ENCODE measurements at regions not wholly inside any gene's neighbourhood (a gene's known extent, or its start where the extent isn't known, plus 50 kb on each side); places are given as distances from the start of the nearest gene placed in this dataset.
A peak's percentile ranks its signal among the peaks of the same experiment; 100 is the strongest.

DNA sequence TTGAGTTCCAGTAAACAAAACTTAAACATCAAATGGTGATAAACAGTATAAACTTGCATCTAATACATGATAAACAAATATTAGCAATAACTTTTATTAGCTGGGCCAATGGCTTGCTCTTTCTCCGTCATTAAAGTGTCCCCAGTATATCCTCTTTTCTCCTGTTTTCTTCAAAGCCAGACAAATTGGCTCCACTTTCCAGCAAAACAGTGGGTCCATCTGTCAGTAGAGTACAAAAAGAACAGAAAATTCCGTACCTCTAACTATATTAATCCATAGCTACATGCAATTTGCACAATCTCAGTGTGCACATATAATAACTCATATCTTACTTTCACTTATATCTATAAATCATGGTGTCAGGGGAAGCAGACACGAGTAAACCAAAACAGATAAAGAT, 678.0 kb upstream of the SPRY2 start (continued):
- no peak for TF ChIP-seq ZNF394 (tag by site-specific recombination; IDR thresholded peaks at IDR 0.05; ENCODE audit: borderline replicate concordance)
- TF ChIP-seq, protein P1, sequence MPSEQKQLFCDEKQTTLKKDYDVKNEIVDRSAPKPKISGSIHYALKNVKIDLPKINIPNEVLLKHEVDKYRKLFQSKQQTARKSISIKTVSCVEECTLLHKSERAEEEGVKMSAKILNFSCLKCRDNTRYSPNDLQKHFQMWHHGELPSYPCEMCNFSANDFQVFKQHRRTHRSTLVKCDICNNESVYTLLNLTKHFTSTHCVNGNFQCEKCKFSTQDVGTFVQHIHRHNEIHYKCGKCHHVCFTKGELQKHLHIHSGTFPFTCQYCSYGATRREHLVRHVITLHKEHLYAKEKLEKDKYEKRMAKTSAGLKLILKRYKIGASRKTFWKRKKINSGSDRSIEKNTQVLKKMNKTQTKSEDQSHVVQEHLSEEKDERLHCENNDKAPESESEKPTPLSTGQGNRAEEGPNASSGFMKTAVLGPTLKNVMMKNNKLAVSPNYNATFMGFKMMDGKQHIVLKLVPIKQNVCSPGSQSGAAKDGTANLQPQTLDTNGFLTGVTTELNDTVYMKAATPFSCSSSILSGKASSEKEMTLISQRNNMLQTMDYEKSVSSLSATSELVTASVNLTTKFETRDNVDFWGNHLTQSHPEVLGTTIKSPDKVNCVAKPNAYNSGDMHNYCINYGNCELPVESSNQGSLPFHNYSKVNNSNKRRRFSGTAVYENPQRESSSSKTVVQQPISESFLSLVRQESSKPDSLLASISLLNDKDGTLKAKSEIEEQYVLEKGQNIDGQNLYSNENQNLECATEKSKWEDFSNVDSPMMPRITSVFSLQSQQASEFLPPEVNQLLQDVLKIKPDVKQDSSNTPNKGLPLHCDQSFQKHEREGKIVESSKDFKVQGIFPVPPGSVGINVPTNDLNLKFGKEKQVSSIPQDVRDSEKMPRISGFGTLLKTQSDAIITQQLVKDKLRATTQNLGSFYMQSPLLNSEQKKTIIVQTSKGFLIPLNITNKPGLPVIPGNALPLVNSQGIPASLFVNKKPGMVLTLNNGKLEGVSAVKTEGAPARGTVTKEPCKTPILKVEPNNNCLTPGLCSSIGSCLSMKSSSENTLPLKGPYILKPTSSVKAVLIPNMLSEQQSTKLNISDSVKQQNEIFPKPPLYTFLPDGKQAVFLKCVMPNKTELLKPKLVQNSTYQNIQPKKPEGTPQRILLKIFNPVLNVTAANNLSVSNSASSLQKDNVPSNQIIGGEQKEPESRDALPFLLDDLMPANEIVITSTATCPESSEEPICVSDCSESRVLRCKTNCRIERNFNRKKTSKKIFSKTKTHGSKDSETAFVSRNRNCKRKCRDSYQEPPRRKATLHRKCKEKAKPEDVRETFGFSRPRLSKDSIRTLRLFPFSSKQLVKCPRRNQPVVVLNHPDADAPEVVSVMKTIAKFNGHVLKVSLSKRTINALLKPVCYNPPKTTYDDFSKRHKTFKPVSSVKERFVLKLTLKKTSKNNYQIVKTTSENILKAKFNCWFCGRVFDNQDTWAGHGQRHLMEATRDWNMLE (tag by site-specific recombination; conservative IDR thresholded peaks at IDR 0.05; ENCODE audit: low read depth): no peak
- TF ChIP-seq ZNF239 (tag by site-specific recombination; IDR thresholded peaks at IDR 0.05): no peak

DNA sequence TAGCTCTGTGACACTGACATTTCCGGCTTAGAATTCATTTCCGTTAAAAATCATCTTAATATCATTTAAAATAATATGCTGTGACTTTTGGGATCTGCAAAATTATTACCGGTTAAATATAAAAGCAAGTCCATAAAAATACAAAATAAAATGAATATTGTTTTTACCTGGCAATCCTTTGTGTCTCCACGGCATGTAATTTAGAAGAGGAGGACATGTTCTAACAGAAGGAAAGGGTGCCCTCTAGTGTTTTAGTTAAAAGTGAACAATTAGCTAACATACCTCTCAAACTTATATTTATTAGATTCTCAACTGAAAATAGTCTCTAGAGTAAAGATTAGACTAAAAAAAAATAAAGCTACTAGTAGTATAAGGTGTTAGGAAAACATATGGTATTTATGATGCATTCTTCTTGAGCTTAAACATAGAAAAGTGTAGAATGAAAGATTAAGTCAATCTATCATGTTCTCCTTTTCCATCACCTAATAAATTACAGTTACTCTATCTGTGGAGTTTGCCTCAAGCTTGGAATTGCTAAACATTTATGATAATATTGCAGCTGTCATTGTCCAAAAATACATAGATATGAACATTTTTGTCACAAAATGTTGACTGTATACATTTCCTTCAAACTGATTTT, 676.7 kb upstream of the SPRY2 start:
- H3K36me3 ChIP-seq (ENCODE audit: control insufficient read depth in 2 of 2, insufficient read depth in 1 of 2, low read length in 2 of 2): no peaks in the 10 kb centered on the region
- POLR2A ChIA-PET: no interaction called here
- no peak overlapping the region for H3K27ac ChIP-seq (ENCODE audit: extremely low read depth, low read depth, low read length)
- no peaks in the 10 kb centered on the region for H3K9me3 ChIP-seq (ENCODE audit: control insufficient read depth, insufficient read depth, low read depth, low read length)
- H3K4me1 ChIP-seq (ENCODE audit: control insufficient read depth, insufficient read depth, low read length): no peaks in the 10 kb centered on the region
- no peak overlapping the region for H3K4me3 ChIP-seq (ENCODE audit: low read depth, low read length)
- TF ChIP-seq BCL11B (tag by site-specific recombination; IDR thresholded peaks at IDR 0.05; ENCODE audit: low read depth) (no peak), ZNF302 (tag by site-specific recombination; IDR thresholded peaks at IDR 0.05; ENCODE audit: low read depth) (no peak), ZSCAN30 (tag by site-specific recombination; IDR thresholded peaks at IDR 0.05) (no peak), ZNF654 (tag by site-specific recombination; IDR thresholded peaks at IDR 0.05; ENCODE audit: low read depth) (peak; percentile 60)
- CTCF ChIA-PET: interaction anchor here (0.6 to 2.8 kb wide), 22 partner anchors 8 to 1641 kb away, joined by 3 to 10 read pairs (median 3); no protein-coding TSS in a partner anchor

DNA sequence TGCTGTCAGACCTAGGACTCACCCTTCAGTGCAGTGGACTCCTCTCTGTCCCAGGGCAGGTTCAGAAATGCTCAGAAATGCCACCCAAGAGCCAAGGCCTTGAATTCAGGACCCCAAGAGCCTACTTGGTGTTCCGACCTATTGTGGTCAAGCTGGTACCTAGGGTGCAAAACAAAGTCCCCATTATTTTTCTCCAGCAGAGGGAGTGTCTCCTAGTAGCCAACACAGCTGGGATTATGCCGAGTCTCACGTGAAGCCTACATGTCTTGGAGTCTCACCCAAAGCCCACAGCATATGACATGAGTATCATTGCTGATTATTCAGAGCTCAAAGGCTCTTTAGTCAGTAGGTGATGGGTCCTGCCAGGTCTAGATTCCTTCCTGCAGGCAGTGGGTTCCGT, 671.1 kb upstream of the SPRY2 start:
- CTCF ChIA-PET: no interaction called here
- no peak for TF ChIP-seq ZNF791 (tag by site-specific recombination; IDR thresholded peaks at IDR 0.05)
- TF ChIP-seq TRIM28 (IDR thresholded peaks at IDR 0.05; ENCODE audit: borderline replicate concordance, low read length): no peak
- POLR2A ChIA-PET: no interaction called here
- no peak overlapping the region for H3K4me3 ChIP-seq (ENCODE audit: low read depth, low read length)
- no peak overlapping the region for H3K27ac ChIP-seq (ENCODE audit: extremely low read depth, low read depth, low read length)
- no peaks in the 10 kb centered on the region for H3K4me1 ChIP-seq (ENCODE audit: control insufficient read depth, insufficient read depth, low read length)
- H3K9me3 ChIP-seq (ENCODE audit: control insufficient read depth, insufficient read depth, low read depth, low read length): no peaks in the 10 kb centered on the region
- no peaks in the 10 kb centered on the region for H3K36me3 ChIP-seq (ENCODE audit: control insufficient read depth in 2 of 2, insufficient read depth in 1 of 2, low read length in 2 of 2)

DNA sequence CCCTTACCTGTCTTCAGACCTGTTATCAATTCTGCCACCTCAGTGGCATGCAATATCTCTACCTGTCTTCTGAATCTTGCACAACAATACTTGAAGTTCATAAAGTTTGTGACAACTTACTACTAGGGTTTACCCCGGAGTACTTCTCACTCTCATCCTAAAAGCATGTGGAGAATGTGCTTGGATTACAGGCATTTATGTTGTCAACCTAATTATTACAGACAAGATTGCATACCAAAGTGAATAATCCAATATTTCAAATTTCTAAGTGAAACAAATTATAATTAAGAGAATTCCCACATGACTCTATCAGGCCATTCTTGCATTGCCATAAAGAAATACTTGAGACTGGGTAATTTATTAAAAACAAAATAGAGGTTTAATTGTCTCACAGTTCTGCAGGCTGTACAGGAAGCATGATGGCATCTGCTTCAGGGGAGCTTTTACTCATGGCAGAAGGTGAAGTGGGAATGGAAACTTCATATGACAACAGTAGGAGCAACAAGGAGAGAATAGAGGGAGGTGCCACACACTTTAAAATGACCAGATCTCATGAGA, 661.0 kb upstream of the SPRY2 start:
- Histone ChIP-seq H3K36me3 (ENCODE audit: control insufficient read depth in 2 of 2, insufficient read depth in 1 of 2, low read length in 2 of 2) (no peaks in the 10 kb centered on the region), H3K4me1 (ENCODE audit: control insufficient read depth, insufficient read depth, low read length) (no peaks in the 10 kb centered on the region), H3K27ac (ENCODE audit: extremely low read depth, low read depth, low read length) (no peak overlapping the region), H3K4me3 (ENCODE audit: low read depth, low read length) (no peak overlapping the region), H3K9me3 (ENCODE audit: control insufficient read depth, insufficient read depth, low read depth, low read length) (no peaks in the 10 kb centered on the region)
- TF ChIP-seq, protein P2, sequence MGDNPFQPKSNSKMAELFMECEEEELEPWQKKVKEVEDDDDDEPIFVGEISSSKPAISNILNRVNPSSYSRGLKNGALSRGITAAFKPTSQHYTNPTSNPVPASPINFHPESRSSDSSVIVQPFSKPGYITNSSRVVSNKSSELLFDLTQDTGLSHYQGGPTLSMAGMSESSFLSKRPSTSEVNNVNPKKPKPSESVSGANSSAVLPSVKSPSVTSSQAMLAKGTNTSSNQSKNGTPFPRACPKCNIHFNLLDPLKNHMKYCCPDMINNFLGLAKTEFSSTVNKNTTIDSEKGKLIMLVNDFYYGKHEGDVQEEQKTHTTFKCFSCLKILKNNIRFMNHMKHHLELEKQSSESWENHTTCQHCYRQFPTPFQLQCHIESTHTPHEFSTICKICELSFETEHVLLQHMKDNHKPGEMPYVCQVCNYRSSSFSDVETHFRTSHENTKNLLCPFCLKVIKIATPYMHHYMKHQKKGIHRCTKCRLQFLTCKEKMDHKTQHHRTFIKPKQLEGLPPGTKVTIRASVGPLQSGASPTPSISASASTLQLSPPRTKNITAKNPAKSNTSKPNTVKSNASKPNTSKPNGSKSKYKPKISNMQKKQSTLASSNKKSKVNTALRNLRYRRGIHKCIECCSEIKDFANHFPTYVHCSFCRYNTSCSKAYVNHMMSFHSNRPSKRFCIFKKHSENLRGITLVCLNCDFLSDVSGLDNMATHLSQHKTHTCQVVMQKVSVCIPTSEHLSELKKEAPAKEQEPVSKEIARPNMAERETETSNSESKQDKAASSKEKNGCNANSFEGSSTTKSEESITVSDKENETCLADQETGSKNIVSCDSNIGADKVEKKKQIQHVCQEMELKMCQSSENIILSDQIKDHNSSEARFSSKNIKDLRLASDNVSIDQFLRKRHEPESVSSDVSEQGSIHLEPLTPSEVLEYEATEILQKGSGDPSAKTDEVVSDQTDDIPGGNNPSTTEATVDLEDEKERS (tag by site-specific recombination; IDR thresholded peaks at IDR 0.05): no peak
- TF ChIP-seq ZEB2 (tag by site-specific recombination; IDR thresholded peaks at IDR 0.05) (no peak), ZNF341 (tag by site-specific recombination; IDR thresholded peaks at IDR 0.05; ENCODE audit: low read depth) (no peak), ZXDB (tag by site-specific recombination; IDR thresholded peaks at IDR 0.05) (no peak), TRIM28 (IDR thresholded peaks at IDR 0.05; ENCODE audit: borderline replicate concordance, low read length) (no peak), ZNF138 (tag by site-specific recombination; IDR thresholded peaks at IDR 0.05; ENCODE audit: borderline replicate concordance) (no peak)
- TF ChIP-seq, protein P3, sequence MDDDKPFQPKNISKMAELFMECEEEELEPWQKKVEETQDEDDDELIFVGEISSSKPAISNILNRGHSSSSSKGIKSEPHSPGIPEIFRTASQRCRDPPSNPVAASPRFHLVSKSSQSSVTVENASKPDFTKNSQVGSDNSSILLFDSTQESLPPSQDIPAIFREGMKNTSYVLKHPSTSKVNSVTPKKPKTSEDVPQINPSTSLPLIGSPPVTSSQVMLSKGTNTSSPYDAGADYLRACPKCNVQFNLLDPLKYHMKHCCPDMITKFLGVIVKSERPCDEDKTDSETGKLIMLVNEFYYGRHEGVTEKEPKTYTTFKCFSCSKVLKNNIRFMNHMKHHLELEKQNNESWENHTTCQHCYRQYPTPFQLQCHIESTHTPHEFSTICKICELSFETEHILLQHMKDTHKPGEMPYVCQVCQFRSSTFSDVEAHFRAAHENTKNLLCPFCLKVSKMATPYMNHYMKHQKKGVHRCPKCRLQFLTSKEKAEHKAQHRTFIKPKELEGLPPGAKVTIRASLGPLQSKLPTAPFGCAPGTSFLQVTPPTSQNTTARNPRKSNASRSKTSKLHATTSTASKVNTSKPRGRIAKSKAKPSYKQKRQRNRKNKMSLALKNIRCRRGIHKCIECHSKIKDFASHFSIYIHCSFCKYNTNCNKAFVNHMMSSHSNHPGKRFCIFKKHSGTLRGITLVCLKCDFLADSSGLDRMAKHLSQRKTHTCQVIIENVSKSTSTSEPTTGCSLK (tag by site-specific recombination; IDR thresholded peaks at IDR 0.05): no peak
- TF ChIP-seq, protein P4, sequence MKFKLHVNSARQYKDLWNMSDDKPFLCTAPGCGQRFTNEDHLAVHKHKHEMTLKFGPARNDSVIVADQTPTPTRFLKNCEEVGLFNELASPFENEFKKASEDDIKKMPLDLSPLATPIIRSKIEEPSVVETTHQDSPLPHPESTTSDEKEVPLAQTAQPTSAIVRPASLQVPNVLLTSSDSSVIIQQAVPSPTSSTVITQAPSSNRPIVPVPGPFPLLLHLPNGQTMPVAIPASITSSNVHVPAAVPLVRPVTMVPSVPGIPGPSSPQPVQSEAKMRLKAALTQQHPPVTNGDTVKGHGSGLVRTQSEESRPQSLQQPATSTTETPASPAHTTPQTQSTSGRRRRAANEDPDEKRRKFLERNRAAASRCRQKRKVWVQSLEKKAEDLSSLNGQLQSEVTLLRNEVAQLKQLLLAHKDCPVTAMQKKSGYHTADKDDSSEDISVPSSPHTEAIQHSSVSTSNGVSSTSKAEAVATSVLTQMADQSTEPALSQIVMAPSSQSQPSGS (tag by site-specific recombination; IDR thresholded peaks at IDR 0.05; ENCODE audit: low read depth): no peak
- POLR2A ChIA-PET: no interaction called here
- CTCF ChIA-PET: no interaction called here
